B cell (primary cell): ENCODE measurements at regions not wholly inside any gene's neighbourhood (a gene's known extent, or its start where the extent isn't known, plus 50 kb on each side); places are given as distances from the start of the nearest gene placed in this dataset.

Experiments used
- ATAC-seq: fragments of 200-7000 bp; cut with Tn5 transposase; one replicate; pipeline ENCODE4 v1.10.0; 2021; ENCODE audit warnings: low read depth, mild to moderate bottlenecking, moderate number of reproducible peaks, moderate library complexity
- CTCF ChIA-PET: fragments of 350-600 bp; sonication (Branson Sonifier 250); formaldehyde crosslinking; loops from one replicate; lab custom pipeline; 2021; ENCODE audit warnings: antibody characterized with exemption, inconsistent platforms; lab: Charles Lee
- POLR2A ChIA-PET: fragments of 350-600 bp; sonication (Branson Sonifier 250); formaldehyde crosslinking; loops from one replicate; lab custom pipeline; 2021; ENCODE audit warnings: antibody characterized with exemption; lab: Charles Lee
- DNase-seq: peaks from one replicate; pipeline ENCODE4 v3.0.0; 2013
- H2AFZ ChIP-seq: 2 replicates; pipeline ENCODE4 v1.6.1; 2012; ENCODE audit warnings: mild to moderate bottlenecking, low read depth, low read length; ENCODE audit not compliant: insufficient read depth, poor library complexity, severe bottlenecking
- H3K27ac ChIP-seq, 2 donors: 1 replicate in 1 of 2; 2 replicates in 1 of 2; pipeline ENCODE4 v1.5.1; 2012 to 2013; ENCODE audit warnings: low read length in 2 of 2, mild to moderate bottlenecking in 2 of 2, moderate library complexity in 1 of 2
- H3K27me3 ChIP-seq, 4 experiments: fragments of 200-600 bp in 1 of 4; sonication (generic) in 1 of 4; replicated peaks in 1 of 4; 1 replicate in 2 of 4; 2 replicates in 2 of 4; pipeline versions ENCODE4 v1.6.1 to v1.7.0; 2013 to 2016; ENCODE audit warnings: low read length in 3 of 4, mild to moderate bottlenecking in 2 of 4, mixed read lengths in 1 of 4, moderate library complexity in 1 of 4; ENCODE audit not compliant: insufficient read depth in 4 of 4, control insufficient read depth in 3 of 4; ENCODE audit errors: control extremely low read depth in 1 of 4
- H3K36me3 ChIP-seq, 2 experiments: replicated peaks in 1 of 2; 1 replicate in 1 of 2; 2 replicates in 1 of 2; pipeline versions ENCODE4 v1.6.1 to v1.7.1; 2013; ENCODE audit warnings: low read length in 1 of 2; ENCODE audit not compliant: insufficient read depth in 2 of 2, control insufficient read depth in 1 of 2; ENCODE audit errors: control extremely low read depth in 1 of 2, extremely low read depth in 1 of 2
- H3K4me1 ChIP-seq, 2 donors: fragments of 200-600 bp in 1 of 2; sonication (generic) in 1 of 2; 1 replicate in 1 of 2; 2 replicates in 1 of 2; pipeline versions ENCODE4 v1.5.1 to v1.6.1; 2013 to 2017; ENCODE audit warnings: low read length in 2 of 2; ENCODE audit not compliant: control insufficient read depth in 2 of 2, insufficient read depth in 2 of 2
- H3K4me2 ChIP-seq: replicated peaks from 2 replicates; pipeline ENCODE3; 2012; ENCODE audit warnings: mild to moderate bottlenecking, low read depth, low read length; ENCODE audit not compliant: poor library complexity, severe bottlenecking
- H3K4me3 ChIP-seq, 5 experiments: fragments of 200-600 bp in 1 of 5; sonication (generic) in 1 of 5; 1 replicate in 3 of 5; 2 replicates in 2 of 5; pipeline versions ENCODE4 v1.5.1 to v1.7.0; 2011 to 2016; ENCODE audit warnings: low read length in 4 of 5, mild to moderate bottlenecking in 4 of 5, low read depth in 2 of 5, control low read depth in 1 of 5, moderate library complexity in 1 of 5; ENCODE audit not compliant: insufficient read depth in 1 of 5; ENCODE audit errors: control extremely low read depth in 1 of 5, extremely low read depth in 1 of 5
- H3K79me2 ChIP-seq: fragments of 200-600 bp; sonication (generic); one replicate; pipeline ENCODE4 v1.6.0; 2016; ENCODE audit warnings: low read length; ENCODE audit not compliant: control insufficient read depth, insufficient read depth
- H3K9ac ChIP-seq: fragments of 200-600 bp; sonication (generic); 2 replicates; pipeline ENCODE4 v1.6.1; 2017; ENCODE audit warnings: mild to moderate bottlenecking, low read length, moderate library complexity
- H3K9me3 ChIP-seq, 3 donors: one replicate each; pipeline versions ENCODE4 v1.6.1 to v1.7.1; 2013; ENCODE audit warnings: low read length in 2 of 3; ENCODE audit not compliant: control insufficient read depth in 2 of 3, insufficient read depth in 1 of 3; ENCODE audit errors: control extremely low read depth in 1 of 3
- H4K20me1 ChIP-seq: 2 replicates; pipeline ENCODE4 v1.6.0; 2012; ENCODE audit warnings: mild to moderate bottlenecking, low read length; ENCODE audit not compliant: insufficient read depth, control insufficient read depth, poor library complexity, severe bottlenecking
- H3K27ac Mint-ChIP-seq: one replicate; pipeline ENCODE4 v1.8.0; 2021; ENCODE audit warnings: mixed read lengths
- H3K27me3 Mint-ChIP-seq: one replicate; pipeline ENCODE4 v1.8.0; 2021; ENCODE audit warnings: mixed read lengths
- H3K4me1 Mint-ChIP-seq: one replicate; pipeline ENCODE4 v1.8.0; 2021; ENCODE audit warnings: mixed read lengths
- H3K4me3 Mint-ChIP-seq: one replicate; pipeline ENCODE4 v1.8.0; 2021; ENCODE audit warnings: mixed read lengths
- H3K9me3 Mint-ChIP-seq: one replicate; pipeline ENCODE4 v1.8.0; 2022; ENCODE audit warnings: mixed read lengths; ENCODE audit not compliant: insufficient read depth
- CTCF ChIP-seq: fragments of 200-600 bp; IDR thresholded peaks from one replicate; pipeline ENCODE4 v1.8.0; 2022; ENCODE audit warnings: antibody characterized with exemption, mild to moderate bottlenecking
- EZH2 ChIP-seq: IDR thresholded peaks from 2 replicates; pipeline ENCODE4 v1.6.1; 2012; ENCODE audit warnings: borderline replicate concordance, low read depth, mild to moderate bottlenecking, moderate library complexity, low read length; ENCODE audit not compliant: insufficient read depth, poor library complexity, severe bottlenecking
- WGBS: methylation state at CpG from one replicate; pipeline ENCODE4 v1.1.5; 2013; ENCODE audit warnings: missing lambda C conversion rate; ENCODE audit not compliant: insufficient coverage; 5-methylcytosine and 5-hydroxymethylcytosine counted together
- intact Hi-C: fragments of 100-400 bp; cut with micrococcal nuclease; formaldehyde crosslinking; loops from one replicate; pipeline ENCODE4 v1.10.0; 2022

GRCh38 chr13:103142151-103142550 is 75.9 kb upstream of the SLC10A2 start:
- Mint-ChIP-seq H3K4me1 (no peaks in the 10 kb centered on the region), H3K4me3 (no peak overlapping the region), H3K9me3 (no peaks in the 10 kb centered on the region), H3K27ac (no peak overlapping the region), H3K27me3 (no peaks in the 10 kb centered on the region)
- CTCF ChIA-PET = interaction anchor here (2.5 kb wide), 1 partner anchor 226 kb away, joined by 23 read pairs; no protein-coding TSS in a partner anchor
- Histone ChIP-seq H3K4me3 (no peak overlapping the region), H3K27ac (no peak overlapping the region), H3K36me3 (no peaks in the 10 kb centered on the region), H3K9me3 (no peaks in the 10 kb centered on the region), H3K4me1 (peaks cover 0 to 5% of the 10 kb centered on the region in 2 donors), H2AFZ (no peak overlapping the region), H3K27me3 (no peaks in the 10 kb centered on the region), H3K79me2 (no peaks in the 10 kb centered on the region), H3K9ac (no peak overlapping the region), H4K20me1 (no peaks in the 10 kb centered on the region), H3K4me2 (no peak overlapping the region)
- intact Hi-C loops = no loop called here
- WGBS = no CpG with 5 or more reads among the region's 2 CpGs
- DNase-seq (no peak), ATAC-seq (no peak)
- TF ChIP-seq EZH2 = no peak
- no peak for TF ChIP-seq CTCF
- POLR2A ChIA-PET = no interaction called here

GRCh38 chr13:103140001-103140671 is 73.9 kb upstream of the SLC10A2 start:
- DNase-seq (peak; percentile 63), ATAC-seq (peak; percentile 24)
- Histone ChIP-seq H3K4me2 (no peak overlapping the region), H3K36me3 (no peaks in the 10 kb centered on the region), H3K4me1 (peaks cover 0 to 5% of the 10 kb centered on the region in 2 donors), H3K4me3 (no peak overlapping the region), H3K27me3 (no peaks in the 10 kb centered on the region), H3K27ac (no peak overlapping the region), H3K9ac (no peak overlapping the region), H3K9me3 (no peaks in the 10 kb centered on the region), H4K20me1 (no peaks in the 10 kb centered on the region), H2AFZ (peak overlapping the region; percentile 50), H3K79me2 (no peaks in the 10 kb centered on the region)
- 70% methylated on average over 2 of the region's 5 CpGs for WGBS
- no peaks in the 10 kb centered on the region for H3K27me3 Mint-ChIP-seq
- TF ChIP-seq EZH2 (no peak), CTCF (peak; percentile 64)
- no peaks in the 10 kb centered on the region for H3K9me3 Mint-ChIP-seq
- no peaks in the 10 kb centered on the region for H3K4me1 Mint-ChIP-seq
- POLR2A ChIA-PET = no interaction called here
- no peak overlapping the region for H3K27ac Mint-ChIP-seq
- CTCF ChIA-PET = interaction anchor here (0.8 to 2.5 kb wide), 9 partner anchors 171 to 560 kb away, joined by 3 to 23 read pairs (median 4); no protein-coding TSS in a partner anchor
- no peak overlapping the region for H3K4me3 Mint-ChIP-seq
- intact Hi-C loops = no loop called here
